Occipital lobe (tissue), 1 donor: ENCODE measurements at regions not wholly inside any gene's neighbourhood (a gene's known extent, or its start where the extent isn't known, plus 50 kb on each side); places are given as distances from the start of the nearest gene placed in this dataset.

Experiments
- DNase-seq: peaks from one replicate; lab custom pipeline; 2025; lab: John Stamatoyannopoulos, UW

GRCh38 chr5:125492977-125493376 lies 746.5 kb upstream of the ZNF608 start:
- no peak for DNase-seq

GRCh38 chr5:125496393-125496792 lies 750.0 kb upstream of the ZNF608 start:
- DNase-seq, result no peak

- no peak for DNase-seq
These were observed 751.2 kb upstream of the ZNF608 start for GRCh38 chr5:125497651-125498050.

- peak; percentile 2 for DNase-seq
These were observed 753.3 kb upstream of the ZNF608 start for GRCh38 chr5:125499636-125500332.

GRCh38 chr5:125501396-125501795 lies 755.0 kb upstream of the ZNF608 start:
- DNase-seq, result no peak

- no peak for DNase-seq
These were observed 757.5 kb upstream of the ZNF608 start for GRCh38 chr5:125503946-125504345.

- no peak for DNase-seq
These were observed 758.7 kb upstream of the ZNF608 start for GRCh38 chr5:125505115-125505514.

GRCh38 chr5:125506124-125506523 lies 759.7 kb upstream of the ZNF608 start:
- no peak for DNase-seq

- no peak for DNase-seq
These were observed 761.8 kb upstream of the ZNF608 start for GRCh38 chr5:125508225-125508624.

- no peak for DNase-seq
These were observed 764.2 kb upstream of the ZNF608 start for GRCh38 chr5:125510651-125511050.

GRCh38 chr5:125517973-125518550 lies 771.6 kb upstream of the ZNF608 start:
- DNase-seq, result no peak

GRCh38 chr5:125521289-125521688 lies 774.9 kb upstream of the ZNF608 start:
- DNase-seq, result no peak

- no peak for DNase-seq
These were observed 778.9 kb upstream of the ZNF608 start for GRCh38 chr5:125525356-125525755.

- DNase-seq, result no peak
These were observed 780.5 kb upstream of the ZNF608 start for GRCh38 chr5:125526966-125527365.

GRCh38 chr5:125528881-125529280 lies 782.4 kb upstream of the ZNF608 start:
- DNase-seq, result no peak

GRCh38 chr5:125530833-125531615 lies 784.6 kb upstream of the ZNF608 start:
- DNase-seq, result no peak

GRCh38 chr5:125536095-125536494 lies 789.7 kb upstream of the ZNF608 start:
- no peak for DNase-seq

GRCh38 chr5:125536582-125536981 lies 790.1 kb upstream of the ZNF608 start:
- no peak for DNase-seq

- no peak for DNase-seq
These were observed 791.2 kb upstream of the ZNF608 start for GRCh38 chr5:125537661-125538060.

- no peak for DNase-seq
These were observed 792.0 kb upstream of the ZNF608 start for GRCh38 chr5:125538469-125538868.

GRCh38 chr5:125541085-125541484 lies 794.6 kb upstream of the ZNF608 start:
- no peak for DNase-seq

GRCh38 chr5:125549322-125549911 lies 803.0 kb upstream of the ZNF608 start:
- no peak for DNase-seq
